GM18507 (cell line): ENCODE measurements at regions not wholly inside any gene's neighbourhood (a gene's known extent, or its start where the extent isn't known, plus 50 kb on each side); places are given as distances from the start of the nearest gene placed in this dataset.

Experiments
- DNase-seq: peaks from one replicate; pipeline ENCODE4 v3.0.0; 2011; ENCODE audit warnings: low read depth; ENCODE audit not compliant: insufficient read length; ENCODE audit errors: extremely low spot score
- FAIRE-seq: peaks from 2 replicates; lab custom pipeline; 2011; peaks lifted over from hg19 to GRCh38; lab: Jason Lieb, UNC

DNA sequence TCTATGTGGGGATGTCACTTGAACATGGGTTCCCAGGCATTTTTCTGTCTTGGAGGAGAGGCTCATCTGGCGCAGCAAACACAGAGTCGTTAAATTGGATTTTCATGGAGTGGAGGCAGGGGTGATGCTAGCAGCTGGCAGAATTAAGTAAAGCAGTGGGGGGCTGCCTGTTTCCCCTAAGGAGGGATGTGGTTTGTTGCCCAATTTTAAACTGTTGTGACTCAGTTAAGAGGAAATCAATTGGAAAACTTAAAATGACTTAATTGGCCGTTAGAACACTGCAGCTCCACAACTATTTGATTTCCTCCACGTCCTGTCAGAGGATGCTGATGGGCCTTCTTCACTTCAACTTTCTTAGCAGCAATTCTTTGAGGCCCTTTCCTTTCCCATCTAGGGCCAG, 354.1 kb upstream of the ATP5MC3 start:
- FAIRE-seq (no peak), DNase-seq (no peak)

DNA sequence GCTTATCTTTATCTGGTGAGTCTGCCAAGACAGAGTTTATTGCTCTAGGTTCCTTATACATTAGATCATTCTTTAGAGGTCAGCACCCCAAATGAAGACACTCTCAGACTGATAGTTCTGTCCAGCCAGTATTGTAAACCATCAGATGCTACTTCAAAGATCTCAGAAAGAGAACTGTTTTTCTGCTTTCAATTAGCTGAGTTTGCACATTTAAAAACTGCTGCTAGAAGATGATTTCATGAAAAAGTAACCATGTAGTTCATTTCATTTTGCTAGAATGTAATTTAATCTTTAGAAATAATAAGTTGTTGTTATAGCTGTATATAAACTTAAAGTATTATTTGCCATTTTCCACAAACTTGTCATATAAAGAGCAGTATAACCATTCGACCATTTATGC, 344.5 kb upstream of the ATP5MC3 start:
- no peak for DNase-seq
- FAIRE-seq: no peak

- no peak for FAIRE-seq
- DNase-seq: no peak
Measured at GRCh38 chr2:175523001-175523400, 341.5 kb upstream of the ATP5MC3 start.

DNA sequence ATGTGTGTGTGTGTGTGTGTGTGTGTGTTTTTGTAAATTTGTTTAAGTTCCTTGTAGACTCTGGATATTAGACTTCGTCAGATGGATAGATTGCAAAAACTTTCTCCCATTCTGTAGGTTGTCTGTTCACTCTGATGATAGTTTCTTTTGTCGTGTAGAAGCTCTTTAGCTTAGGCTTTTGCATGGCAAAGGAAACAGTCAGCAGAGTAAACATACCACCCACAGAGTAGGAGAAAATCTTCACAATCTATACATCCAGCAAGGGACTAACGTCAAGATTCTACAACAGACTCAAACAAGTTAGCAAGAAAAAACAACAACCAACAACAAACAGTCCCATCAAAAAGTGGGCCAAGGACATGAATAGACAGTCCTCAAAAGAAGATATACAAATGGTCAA, 336.7 kb upstream of the ATP5MC3 start:
- no peak for FAIRE-seq
- DNase-seq: no peak

DNA sequence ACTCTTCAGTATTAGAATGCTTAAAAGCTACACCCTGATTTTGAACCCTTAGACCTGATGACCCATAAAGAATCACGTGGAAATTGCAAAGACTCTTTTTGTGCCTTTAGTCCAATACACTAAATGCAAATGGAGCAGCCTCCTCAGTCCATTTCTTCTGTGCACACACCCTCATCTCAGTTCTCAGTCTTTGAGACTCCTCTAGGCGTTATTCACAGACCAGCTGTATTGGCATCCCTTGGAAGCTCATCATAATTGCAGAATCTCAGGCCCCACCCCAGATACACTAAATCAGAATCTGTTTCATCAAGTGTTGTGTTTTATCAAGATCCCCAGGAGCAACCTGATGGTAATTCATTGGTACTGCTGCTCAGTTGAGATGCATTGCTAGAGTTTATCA, 335.0 kb upstream of the ATP5MC3 start:
- FAIRE-seq: no peak
- no peak for DNase-seq

- no peak for FAIRE-seq
- no peak for DNase-seq
Measured at GRCh38 chr2:175500255-175500654, 318.7 kb upstream of the ATP5MC3 start.

DNA sequence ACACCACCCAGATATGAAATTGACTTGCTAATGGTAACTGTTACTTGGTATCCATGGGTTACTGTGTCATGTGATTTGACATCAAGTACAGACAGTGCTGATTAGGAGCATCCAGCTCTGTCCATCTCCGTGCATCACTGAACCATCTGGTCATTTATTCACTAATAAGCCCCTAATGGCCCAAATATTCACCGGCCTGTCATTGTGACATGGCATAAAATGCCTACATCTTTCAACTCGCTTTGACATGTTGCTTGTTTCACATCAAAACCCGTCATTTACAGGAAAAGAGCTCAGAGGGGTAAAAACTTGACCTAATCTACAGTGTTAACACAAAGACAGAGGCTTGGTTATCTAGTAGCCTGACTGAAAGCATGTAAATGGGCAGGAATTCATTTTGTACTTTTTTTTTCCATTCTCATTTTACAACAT, 308.9 kb upstream of the ATP5MC3 start:
- no peak for DNase-seq
- FAIRE-seq: no peak

DNA sequence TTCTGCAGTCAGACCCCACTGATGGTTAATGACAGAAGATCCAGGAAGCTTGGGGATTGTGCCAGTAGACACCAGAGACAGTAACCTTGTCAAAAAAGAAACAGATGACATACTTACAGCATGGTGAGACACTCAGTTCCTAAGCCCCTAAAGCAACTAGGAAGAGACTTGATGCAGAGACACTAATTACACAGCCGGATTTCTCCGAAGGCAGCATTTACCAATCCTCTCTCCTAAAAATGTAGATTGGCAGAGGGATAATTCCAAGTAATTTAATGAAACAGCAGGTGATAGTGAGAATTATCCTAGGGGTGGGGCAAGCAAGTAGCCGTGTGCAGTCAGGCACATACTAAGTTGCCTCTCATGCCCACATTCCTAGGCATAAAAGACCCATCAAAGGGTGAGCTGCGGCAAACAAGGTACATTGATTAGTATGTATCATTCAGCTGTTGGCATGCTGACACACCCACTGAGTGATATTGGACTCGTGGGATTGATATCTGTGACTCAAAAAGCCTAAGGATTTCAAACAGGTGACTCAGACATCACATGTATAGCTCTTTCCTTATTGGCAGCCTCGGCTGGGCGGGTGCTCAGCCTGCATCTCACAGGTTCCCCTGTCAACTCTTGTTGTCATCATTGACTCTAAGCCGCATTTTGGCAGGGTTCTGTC, 296.7 kb upstream of the ATP5MC3 start:
- no peak for DNase-seq
- no peak for FAIRE-seq

DNA sequence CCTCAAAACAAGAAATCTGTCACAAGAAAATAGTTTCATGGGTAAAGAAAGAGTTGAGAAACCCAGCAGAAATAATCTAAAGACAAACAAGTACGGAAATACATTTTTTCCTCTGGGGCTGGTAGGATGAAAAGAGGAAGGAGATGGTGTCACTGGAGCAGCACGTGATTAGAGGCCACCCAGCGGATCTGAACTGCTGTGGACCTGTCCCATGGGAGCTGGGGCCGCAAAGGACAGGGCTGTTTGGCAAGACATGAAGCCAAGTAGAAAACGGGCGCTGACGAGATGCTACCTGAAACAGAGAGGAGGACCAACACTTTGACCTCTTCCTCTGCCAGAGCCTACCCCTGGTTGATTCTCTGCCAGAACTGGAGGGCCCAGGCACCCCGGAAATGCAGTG, 295.4 kb upstream of the ATP5MC3 start:
- no peak for FAIRE-seq
- DNase-seq: no peak

GRCh38 chr2:175476374-175476773, 294.9 kb upstream of the ATP5MC3 start:
- FAIRE-seq (no peak), DNase-seq (no peak)

DNA sequence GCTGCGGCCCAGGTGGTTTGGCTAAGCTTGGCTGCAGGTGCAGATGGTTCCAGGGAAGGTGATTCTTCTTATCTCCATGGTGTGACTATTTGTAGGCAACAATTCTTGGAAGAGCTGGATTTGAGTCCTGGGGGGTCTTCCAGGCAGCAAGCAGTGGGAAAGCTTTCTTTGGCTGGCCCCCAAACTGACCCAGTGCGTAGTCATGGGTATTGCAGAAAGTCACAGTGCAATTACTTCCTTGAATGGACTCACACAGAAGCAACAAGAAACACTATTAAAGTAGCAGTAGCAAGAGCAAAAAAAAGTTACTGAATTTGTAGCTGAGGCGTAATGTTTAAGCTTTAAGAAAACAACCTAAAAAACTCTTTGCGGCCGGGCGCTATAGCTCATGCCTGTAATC, 293.6 kb upstream of the ATP5MC3 start:
- FAIRE-seq (no peak), DNase-seq (no peak)

- no peak for DNase-seq
- no peak for FAIRE-seq
Measured at GRCh38 chr2:175468431-175469098, 287.1 kb upstream of the ATP5MC3 start.

- no peak for DNase-seq
- no peak for FAIRE-seq
Measured at GRCh38 chr2:175465101-175465500, 283.6 kb upstream of the ATP5MC3 start.

GRCh38 chr2:175464311-175464670, 282.8 kb upstream of the ATP5MC3 start:
- no peak for DNase-seq
- no peak for FAIRE-seq

DNA sequence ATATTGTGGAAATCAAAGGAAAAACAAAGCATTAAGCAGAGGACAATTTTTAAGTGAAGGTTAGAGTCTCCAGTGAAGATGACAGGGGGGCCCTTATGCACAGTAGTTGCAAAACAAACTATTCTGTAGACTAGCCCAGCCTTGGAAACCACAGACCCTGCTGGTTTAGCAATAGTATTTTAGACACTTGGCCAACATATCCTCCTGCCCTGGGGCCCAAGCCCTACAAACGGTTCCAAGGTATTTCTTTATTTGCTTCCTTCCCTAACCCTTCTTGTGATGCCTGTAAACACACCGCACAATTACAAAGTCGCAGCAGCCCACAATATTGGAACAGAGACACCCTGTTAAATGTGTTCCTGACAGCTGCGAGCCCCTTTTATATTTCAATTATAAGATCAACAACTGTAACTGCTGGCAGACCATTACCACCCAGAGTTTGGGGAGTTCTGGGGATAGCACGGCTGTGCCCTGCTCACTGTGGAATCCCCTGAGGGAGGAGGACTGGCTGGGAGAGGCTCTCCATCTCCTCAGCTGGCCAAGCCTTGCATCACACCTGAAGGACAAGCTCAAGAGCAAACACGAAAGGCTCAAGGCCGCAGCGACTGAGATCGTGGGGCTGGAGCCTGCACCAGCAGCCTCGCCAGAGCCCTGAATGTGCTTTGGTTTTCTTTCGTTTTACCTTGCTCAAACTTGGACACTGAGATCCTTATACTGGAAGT, 282.2 kb upstream of the ATP5MC3 start:
- no peak for FAIRE-seq

GRCh38 chr2:175463169-175463568, 281.7 kb upstream of the ATP5MC3 start:
- FAIRE-seq: no peak
- no peak for DNase-seq

More for the DNA sequence above, 282.2 kb upstream of the ATP5MC3 start:
- DNase-seq: no peak

DNA sequence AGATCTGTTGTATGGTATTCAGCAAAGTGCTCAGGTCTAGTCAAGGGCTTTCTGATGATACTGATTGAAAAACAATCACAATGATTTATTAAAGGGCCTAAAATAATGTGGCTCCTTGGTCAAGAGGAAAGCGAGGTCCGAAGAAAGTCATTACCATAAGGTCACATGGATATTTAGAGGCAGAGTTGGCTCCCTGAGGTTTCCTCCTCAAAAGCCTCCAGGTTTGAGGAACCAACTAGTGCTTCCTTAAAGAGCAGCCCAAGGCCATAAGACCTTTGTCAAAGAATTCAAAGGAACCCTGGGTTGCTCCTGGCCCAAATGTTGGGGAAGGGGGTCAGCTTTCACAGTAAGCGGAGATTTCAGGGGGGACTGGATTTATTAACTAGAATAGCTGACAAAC, 280.7 kb upstream of the ATP5MC3 start:
- FAIRE-seq (no peak), DNase-seq (no peak)

DNA sequence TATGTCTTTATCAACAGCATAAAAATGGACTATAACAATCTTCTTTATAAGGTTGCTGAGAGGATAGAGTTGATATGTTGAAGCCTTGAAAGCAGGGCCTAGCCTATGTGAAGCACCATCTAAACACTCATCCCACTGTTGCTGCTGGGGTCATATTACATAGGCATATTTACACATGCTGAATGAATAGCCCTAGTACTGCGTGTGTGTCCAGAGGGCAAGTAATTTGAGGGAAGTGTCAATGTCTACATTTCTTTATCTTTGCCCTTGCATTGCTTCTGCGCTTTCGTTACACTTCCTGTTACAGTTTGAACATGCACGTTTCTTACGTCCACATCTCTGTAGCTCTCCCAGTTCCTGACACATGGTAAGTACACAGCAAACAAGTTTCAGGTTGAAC, 280.3 kb upstream of the ATP5MC3 start:
- DNase-seq (no peak), FAIRE-seq (no peak)

- DNase-seq (no peak), FAIRE-seq (no peak)
Measured at GRCh38 chr2:175457895-175458448, 276.5 kb upstream of the ATP5MC3 start.

GRCh38 chr2:175454953-175455389, 273.5 kb upstream of the ATP5MC3 start:
- DNase-seq: no peak
- no peak for FAIRE-seq
